ENCODE measurements at regions not wholly inside any gene's neighbourhood (a gene's known extent, or its start where the extent isn't known, plus 50 kb on each side); places are given as distances from the start of the nearest gene placed in this dataset.

DNA sequence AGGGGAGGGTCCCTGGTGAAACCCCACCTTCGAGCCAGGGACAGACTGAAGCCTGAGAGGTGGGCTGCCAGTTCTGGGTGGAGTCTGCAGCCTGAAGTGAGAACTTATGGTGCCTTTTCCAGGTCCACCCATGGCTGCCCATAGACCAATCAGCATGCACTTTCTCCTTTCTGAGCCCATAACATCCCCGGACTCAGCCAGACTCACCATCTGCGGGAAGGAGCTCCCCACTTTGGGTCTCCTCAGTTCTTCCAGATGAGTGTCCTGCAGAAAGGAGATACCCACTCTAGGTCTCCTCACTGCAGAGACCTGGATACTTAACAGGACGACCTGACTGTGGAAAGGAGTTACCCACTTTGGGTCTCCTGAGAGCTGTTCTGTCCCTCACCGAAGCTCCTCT, 1673.4 kb upstream of the TMEFF2 start:
- Mint-ChIP-seq H3K27ac (no peak overlapping the region), H3K9me3 (no peaks in the 10 kb centered on the region; the same call in 1 of the 2 replicates), H3K4me3 (no peak overlapping the region), H3K27me3 (ENCODE audit: low read depth) (no peaks in the 10 kb centered on the region), H3K4me1 (no peaks in the 10 kb centered on the region), H3K36me3 (no peaks in the 10 kb centered on the region)
- CTCF ChIA-PET, result no interaction called here
- DNase-seq (ENCODE audit: low spot score), result no peak
- no peak for ATAC-seq
- POLR2A ChIA-PET, result no interaction called here
- no peak for TF ChIP-seq USF1 (CRISPR knock-in tag; IDR thresholded peaks at IDR 0.05)
- TF ChIP-seq, protein P1, sequence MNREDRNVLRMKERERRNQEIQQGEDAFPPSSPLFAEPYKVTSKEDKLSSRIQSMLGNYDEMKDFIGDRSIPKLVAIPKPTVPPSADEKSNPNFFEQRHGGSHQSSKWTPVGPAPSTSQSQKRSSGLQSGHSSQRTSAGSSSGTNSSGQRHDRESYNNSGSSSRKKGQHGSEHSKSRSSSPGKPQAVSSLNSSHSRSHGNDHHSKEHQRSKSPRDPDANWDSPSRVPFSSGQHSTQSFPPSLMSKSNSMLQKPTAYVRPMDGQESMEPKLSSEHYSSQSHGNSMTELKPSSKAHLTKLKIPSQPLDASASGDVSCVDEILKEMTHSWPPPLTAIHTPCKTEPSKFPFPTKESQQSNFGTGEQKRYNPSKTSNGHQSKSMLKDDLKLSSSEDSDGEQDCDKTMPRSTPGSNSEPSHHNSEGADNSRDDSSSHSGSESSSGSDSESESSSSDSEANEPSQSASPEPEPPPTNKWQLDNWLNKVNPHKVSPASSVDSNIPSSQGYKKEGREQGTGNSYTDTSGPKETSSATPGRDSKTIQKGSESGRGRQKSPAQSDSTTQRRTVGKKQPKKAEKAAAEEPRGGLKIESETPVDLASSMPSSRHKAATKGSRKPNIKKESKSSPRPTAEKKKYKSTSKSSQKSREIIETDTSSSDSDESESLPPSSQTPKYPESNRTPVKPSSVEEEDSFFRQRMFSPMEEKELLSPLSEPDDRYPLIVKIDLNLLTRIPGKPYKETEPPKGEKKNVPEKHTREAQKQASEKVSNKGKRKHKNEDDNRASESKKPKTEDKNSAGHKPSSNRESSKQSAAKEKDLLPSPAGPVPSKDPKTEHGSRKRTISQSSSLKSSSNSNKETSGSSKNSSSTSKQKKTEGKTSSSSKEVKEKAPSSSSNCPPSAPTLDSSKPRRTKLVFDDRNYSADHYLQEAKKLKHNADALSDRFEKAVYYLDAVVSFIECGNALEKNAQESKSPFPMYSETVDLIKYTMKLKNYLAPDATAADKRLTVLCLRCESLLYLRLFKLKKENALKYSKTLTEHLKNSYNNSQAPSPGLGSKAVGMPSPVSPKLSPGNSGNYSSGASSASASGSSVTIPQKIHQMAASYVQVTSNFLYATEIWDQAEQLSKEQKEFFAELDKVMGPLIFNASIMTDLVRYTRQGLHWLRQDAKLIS (CRISPR knock-in tag; IDR thresholded peaks at IDR 0.05; ENCODE audit: borderline replicate concordance), result no peak
- TF ChIP-seq NR3C1 (CRISPR knock-in tag; conservative IDR thresholded peaks at IDR 0.05; ENCODE audit: low read depth), result no peak
- TF ChIP-seq SOX15 (CRISPR knock-in tag; IDR thresholded peaks at IDR 0.05), result no peak
- TF ChIP-seq ATF1 (CRISPR knock-in tag; IDR thresholded peaks at IDR 0.05), result no peak
- TF ChIP-seq ZBTB43 (CRISPR knock-in tag; IDR thresholded peaks at IDR 0.05), result no peak
- TF ChIP-seq, protein P2, sequence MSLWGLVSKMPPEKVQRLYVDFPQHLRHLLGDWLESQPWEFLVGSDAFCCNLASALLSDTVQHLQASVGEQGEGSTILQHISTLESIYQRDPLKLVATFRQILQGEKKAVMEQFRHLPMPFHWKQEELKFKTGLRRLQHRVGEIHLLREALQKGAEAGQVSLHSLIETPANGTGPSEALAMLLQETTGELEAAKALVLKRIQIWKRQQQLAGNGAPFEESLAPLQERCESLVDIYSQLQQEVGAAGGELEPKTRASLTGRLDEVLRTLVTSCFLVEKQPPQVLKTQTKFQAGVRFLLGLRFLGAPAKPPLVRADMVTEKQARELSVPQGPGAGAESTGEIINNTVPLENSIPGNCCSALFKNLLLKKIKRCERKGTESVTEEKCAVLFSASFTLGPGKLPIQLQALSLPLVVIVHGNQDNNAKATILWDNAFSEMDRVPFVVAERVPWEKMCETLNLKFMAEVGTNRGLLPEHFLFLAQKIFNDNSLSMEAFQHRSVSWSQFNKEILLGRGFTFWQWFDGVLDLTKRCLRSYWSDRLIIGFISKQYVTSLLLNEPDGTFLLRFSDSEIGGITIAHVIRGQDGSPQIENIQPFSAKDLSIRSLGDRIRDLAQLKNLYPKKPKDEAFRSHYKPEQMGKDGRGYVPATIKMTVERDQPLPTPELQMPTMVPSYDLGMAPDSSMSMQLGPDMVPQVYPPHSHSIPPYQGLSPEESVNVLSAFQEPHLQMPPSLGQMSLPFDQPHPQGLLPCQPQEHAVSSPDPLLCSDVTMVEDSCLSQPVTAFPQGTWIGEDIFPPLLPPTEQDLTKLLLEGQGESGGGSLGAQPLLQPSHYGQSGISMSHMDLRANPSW (CRISPR knock-in tag; conservative IDR thresholded peaks at IDR 0.05; ENCODE audit: low read depth), result no peak
- no peak for TF ChIP-seq CTCF (IDR thresholded peaks at IDR 0.05)
- TF ChIP-seq ATF6 (CRISPR knock-in tag; IDR thresholded peaks at IDR 0.05), result no peak
- no peak for TF ChIP-seq RORB (CRISPR knock-in tag; IDR thresholded peaks at IDR 0.05)

- Mint-ChIP-seq H3K4me1 (no peaks in the 10 kb centered on the region), H3K9me3 (no peaks in the 10 kb centered on the region; the same call in 1 of the 2 replicates), H3K27ac (no peak overlapping the region), H3K4me3 (no peak overlapping the region), H3K27me3 (ENCODE audit: low read depth) (no peaks in the 10 kb centered on the region), H3K36me3 (no peaks in the 10 kb centered on the region)
- DNase-seq (ENCODE audit: low spot score) (no peak), ATAC-seq (no peak)
- CTCF ChIA-PET, result no interaction called here
- POLR2A ChIA-PET, result no interaction called here
- no peak for TF ChIP-seq ZNF263 (CRISPR knock-in tag; IDR thresholded peaks at IDR 0.05; ENCODE audit: low read depth)
- TF ChIP-seq NFYB (CRISPR knock-in tag; conservative IDR thresholded peaks at IDR 0.05; ENCODE audit: low read depth), result no peak
- no peak for TF ChIP-seq FOXK1 (CRISPR knock-in tag; IDR thresholded peaks at IDR 0.05)
- TF ChIP-seq MAX (CRISPR knock-in tag; IDR thresholded peaks at IDR 0.05), result no peak
- TF ChIP-seq ZBTB43 (CRISPR knock-in tag; IDR thresholded peaks at IDR 0.05), result no peak
- no peak for TF ChIP-seq CTCF (IDR thresholded peaks at IDR 0.05)
- TF ChIP-seq JAZF1 (CRISPR knock-in tag; IDR thresholded peaks at IDR 0.05), result no peak
- TF ChIP-seq ERG (CRISPR knock-in tag; IDR thresholded peaks at IDR 0.05), result no peak
- no peak for TF ChIP-seq SMAD4 (CRISPR knock-in tag; IDR thresholded peaks at IDR 0.05)
Observed at GRCh38 chr2:193867454-193867853, 1672.7 kb upstream of the TMEFF2 start.

Measured in WTC11 (cell line).